Heart left ventricle (tissue), 16 donors: ENCODE measurements at regions not wholly inside any gene's neighbourhood (a gene's known extent, or its start where the extent isn't known, plus 50 kb on each side); places are given as distances from the start of the nearest gene placed in this dataset.

ENCODE experiments used
- ATAC-seq, 4 donors: fragments of 200-7000 bp; cut with Tn5 transposase; one replicate each; pipeline ENCODE4 v1.9.1; 2020 to 2022; ENCODE audit warnings: moderate library complexity in 4 of 4, mild to moderate bottlenecking in 3 of 4, moderate number of reproducible peaks in 1 of 4
- DNase-seq, 5 donors: peaks; one replicate each; pipeline ENCODE4 v3.0.0-alpha.2; 2020
- H3K27ac ChIP-seq, 12 donors: fragments of 200-600 bp; sonication (generic) in 4 of 12; one replicate each; pipeline versions ENCODE4 v1.5.0 to v1.8.0; 2016 to 2022; ENCODE audit warnings: mild to moderate bottlenecking in 2 of 12
- H3K27me3 ChIP-seq, 9 donors: fragments of 200-600 bp; sonication (generic) in 2 of 9; one replicate each; pipeline versions ENCODE4 v1.5.1 to v1.8.0; 2016 to 2022; ENCODE audit warnings: mild to moderate bottlenecking in 3 of 9
- H3K36me3 ChIP-seq, 9 donors: fragments of 200-600 bp; sonication (generic) in 2 of 9; one replicate each; pipeline versions ENCODE4 v1.5.0 to v1.8.0; 2018 to 2022; ENCODE audit warnings: mild to moderate bottlenecking in 2 of 9
- H3K4me1 ChIP-seq, 12 donors: fragments of 200-600 bp; sonication (generic) in 4 of 12; one replicate each; pipeline versions ENCODE4 v1.5.0 to v1.8.0; 2016 to 2022; ENCODE audit warnings: mild to moderate bottlenecking in 3 of 12
- H3K4me3 ChIP-seq, 12 donors: fragments of 200-600 bp; sonication (generic) in 4 of 12; one replicate each; pipeline versions ENCODE4 v1.5.0 to v1.8.0; 2017 to 2022; ENCODE audit warnings: mild to moderate bottlenecking in 9 of 12, moderate library complexity in 4 of 12
- H3K9me3 ChIP-seq, 12 donors: fragments of 200-600 bp; sonication (generic) in 4 of 12; one replicate each; pipeline versions ENCODE4 v1.5.0 to v1.8.0; 2016 to 2022; ENCODE audit warnings: mild to moderate bottlenecking in 1 of 12
- POLR2A ChIP-seq, 2 donors: fragments of 450-650 bp; IDR thresholded peaks; one replicate each; pipeline ENCODE4 v1.6.1; 2017; ENCODE audit warnings: antibody characterized with exemption in 2 of 2, mild to moderate bottlenecking in 2 of 2, moderate library complexity in 2 of 2
- WGBS, 4 donors: extraction: QIAGEN DNeasy Blood & Tissue Kit in 2 of 4; methylation state at CpG; one replicate each; pipeline versions ENCODE4 v1.1.5 to v1.1.7; 2013 to 2018; 5-methylcytosine and 5-hydroxymethylcytosine counted together
- intact Hi-C, 10 donors: fragments of 100-400 bp; cut with DNase I; formaldehyde crosslinking; loops; one replicate each; pipeline versions ENCODE4 v1.11.1 to v1.14.2; 2022
- TF ChIP-seq, protein P1 (sequence below), 12 donors: fragments of 200-600 bp; sonication (generic) in 4 of 12; IDR thresholded peaks; one replicate each; pipeline versions ENCODE4 v1.5.0 to v1.8.0; 2018 to 2022; ENCODE audit warnings: antibody characterized with exemption in 12 of 12, mild to moderate bottlenecking in 5 of 12
- donor health status: ischemic (EF 13 %, LVEDD 7.1; RV severe dilation, severe dysfunction).
- donor health status: healthy with polysubstance abuse.
- donor health status: DM: no; HTN: yes; CAD: no.
- donor health status: DM: no; HTN: no; CAD: no.
- donor health status: ischemic (EF 25% LVEDD 6.9; RV normal size, moderate dysfunction).
- donor health status: ischemic (EF 25% LVEDD 5.7; RV mildly dilated, moderate dysfunction).
- donor health status: healthy.
- donor health status: DM: yes; HTN: yes; CAD: no.
- donor health status: ischemic (EF 35%, LVEDD 5.7; RV mildly dilated, moderate dysfunction).
- donor health status: nonischemic (EF 11% LVEDD 7.7; RV severe dilation, severe dysfunction).
- donor health status: DM: yes; HTN: yes; CAD: no.
- donor health status: PGD.
- donor health status: ischemic (EF 29% LVEDD 5.4; RV normal size, mild dysfunction).
- donor health status: nonischemic (EF 23%, LVEDD 6.1; RV moderate dilation, normal function).

GRCh38 chr3:176755977-176756376, 441.3 kb downstream of the TBL1XR1 start:
- Histone ChIP-seq H3K27me3 (no peaks in the 10 kb centered on the region), H3K4me3 (no peak overlapping the region), H3K4me1 (no peaks in the 10 kb centered on the region), H3K9me3 (no peaks in the 10 kb centered on the region), H3K36me3 (no peaks in the 10 kb centered on the region), H3K27ac (no peak overlapping the region)
- TF ChIP-seq, protein P1, sequence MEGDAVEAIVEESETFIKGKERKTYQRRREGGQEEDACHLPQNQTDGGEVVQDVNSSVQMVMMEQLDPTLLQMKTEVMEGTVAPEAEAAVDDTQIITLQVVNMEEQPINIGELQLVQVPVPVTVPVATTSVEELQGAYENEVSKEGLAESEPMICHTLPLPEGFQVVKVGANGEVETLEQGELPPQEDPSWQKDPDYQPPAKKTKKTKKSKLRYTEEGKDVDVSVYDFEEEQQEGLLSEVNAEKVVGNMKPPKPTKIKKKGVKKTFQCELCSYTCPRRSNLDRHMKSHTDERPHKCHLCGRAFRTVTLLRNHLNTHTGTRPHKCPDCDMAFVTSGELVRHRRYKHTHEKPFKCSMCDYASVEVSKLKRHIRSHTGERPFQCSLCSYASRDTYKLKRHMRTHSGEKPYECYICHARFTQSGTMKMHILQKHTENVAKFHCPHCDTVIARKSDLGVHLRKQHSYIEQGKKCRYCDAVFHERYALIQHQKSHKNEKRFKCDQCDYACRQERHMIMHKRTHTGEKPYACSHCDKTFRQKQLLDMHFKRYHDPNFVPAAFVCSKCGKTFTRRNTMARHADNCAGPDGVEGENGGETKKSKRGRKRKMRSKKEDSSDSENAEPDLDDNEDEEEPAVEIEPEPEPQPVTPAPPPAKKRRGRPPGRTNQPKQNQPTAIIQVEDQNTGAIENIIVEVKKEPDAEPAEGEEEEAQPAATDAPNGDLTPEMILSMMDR (IDR thresholded peaks at IDR 0.05) = no peak
- no peak for TF ChIP-seq POLR2A (IDR thresholded peaks at IDR 0.05)
- DNase-seq (no peak), ATAC-seq (no peak)
- 91 to 92% (median 91%) methylated on average over 6 of the region's 6 CpGs for WGBS, 4 donors
- intact Hi-C loops = no loop called here

GRCh38 chr3:176755552-176755951, 441.7 kb downstream of the TBL1XR1 start:
- TF ChIP-seq, protein P1 (IDR thresholded peaks at IDR 0.05) = no peak
- no peak for TF ChIP-seq POLR2A (IDR thresholded peaks at IDR 0.05)
- ATAC-seq (no peak), DNase-seq (no peak)
- H3K27me3 ChIP-seq = no peaks in the 10 kb centered on the region
- no peaks in the 10 kb centered on the region for H3K4me1 ChIP-seq
- no peaks in the 10 kb centered on the region for H3K36me3 ChIP-seq
- H3K27ac ChIP-seq = no peak overlapping the region
- intact Hi-C loops = no loop called here
- no peak overlapping the region for H3K4me3 ChIP-seq
- WGBS, 4 donors = 95 to 97% (median 96%) methylated on average over 1 of the region's 1 CpG
- H3K9me3 ChIP-seq = no peaks in the 10 kb centered on the region

DNA sequence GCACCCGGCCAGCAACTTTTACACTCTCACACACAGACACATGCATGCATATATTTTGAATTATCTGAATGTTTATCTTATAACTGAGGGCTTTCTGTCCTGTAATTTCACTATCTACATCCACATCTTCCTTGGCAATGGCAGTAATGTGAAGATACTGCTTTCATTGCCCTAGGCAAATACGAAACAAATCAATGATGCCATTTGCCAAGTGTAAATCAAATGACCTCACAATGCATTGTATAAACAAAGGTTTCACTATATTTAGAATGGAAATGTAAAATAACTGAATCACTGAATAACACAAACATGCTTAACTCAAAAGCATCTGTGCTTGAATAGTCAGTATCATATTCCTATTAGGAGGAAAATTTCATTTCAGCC, 455.6 kb downstream of the TBL1XR1 start:
- Histone ChIP-seq H3K27me3 (no peaks in the 10 kb centered on the region), H3K9me3 (peaks cover 0 to 4% (median 0%) of the 10 kb centered on the region in 12 donors), H3K27ac (no peak overlapping the region), H3K36me3 (no peaks in the 10 kb centered on the region), H3K4me3 (no peak overlapping the region), H3K4me1 (peaks cover 0 to 4% (median 0%) of the 10 kb centered on the region in 12 donors)
- 41 to 70% (median 52%) methylated on average over 2 of the region's 2 CpGs for WGBS, 4 donors
- intact Hi-C loops = no loop called here
- TF ChIP-seq, protein P1 (IDR thresholded peaks at IDR 0.05) = no peak
- no peak for TF ChIP-seq POLR2A (IDR thresholded peaks at IDR 0.05)
- ATAC-seq (no peak), DNase-seq (no peak)

GRCh38 chr3:176740906-176741663, 456.2 kb downstream of the TBL1XR1 start:
- peaks cover 0 to 4% (median 0%) of the 10 kb centered on the region in 12 donors for H3K9me3 ChIP-seq
- no peak overlapping the region for H3K4me3 ChIP-seq
- no peak overlapping the region for H3K27ac ChIP-seq
- ATAC-seq (no peak), DNase-seq (no peak)
- TF ChIP-seq POLR2A (IDR thresholded peaks at IDR 0.05) = no peak
- TF ChIP-seq, protein P1 (IDR thresholded peaks at IDR 0.05) = no peak
- peaks cover 0 to 4% (median 0%) of the 10 kb centered on the region in 12 donors for H3K4me1 ChIP-seq
- no peaks in the 10 kb centered on the region for H3K27me3 ChIP-seq
- 76 to 80% (median 79%) methylated on average over 8 of the region's 8 CpGs for WGBS, 4 donors
- intact Hi-C loops = no loop called here
- H3K36me3 ChIP-seq = no peaks in the 10 kb centered on the region
